A549 (cell line): ENCODE measurements at regions not wholly inside any gene's neighbourhood (a gene's known extent, or its start where the extent isn't known, plus 50 kb on each side); places are given as distances from the start of the nearest gene placed in this dataset.
A peak's percentile ranks its signal among the peaks of the same experiment; 100 is the strongest.

Experiments
- ATAC-seq, 2 experiments: fragments of 200-7000 bp in 1 of 2; fragments of >200 bp in 1 of 2; cut with Nextera tagmentation in 1 of 2; cut with Tn5 transposase in 1 of 2; 3 replicates each; pipeline versions ENCODE4 v1.8.0 to v1.9.1; 2018 to 2020; ENCODE audit warnings: mild to moderate bottlenecking in 1 of 2, moderate library complexity in 1 of 2
- CTCF ChIA-PET: fragments of 300-600 bp; sonication (Branson Sonifier 250); formaldehyde crosslinking; extraction: SDS; loops from one replicate; lab custom pipeline; 2021; ENCODE audit warnings: antibody characterized with exemption, inconsistent platforms; lab: Yijun Ruan, JAX
- POLR2A ChIA-PET: fragments of 350-600 bp; formaldehyde crosslinking; extraction: SDS; loops from one replicate; lab custom pipeline; 2021; ENCODE audit warnings: antibody characterized with exemption, inconsistent platforms; lab: Yijun Ruan, JAX
- DNase-seq, 2 experiments: peaks; one replicate each; pipeline versions ENCODE4 v3.0.0 to v3.0.0-alpha.2; 2011 to 2016; ENCODE audit warnings: low read depth in 1 of 2, low spot score in 1 of 2
- FAIRE-seq: peaks from 2 replicates; lab custom pipeline; 2011; peaks lifted over from hg19 to GRCh38; lab: Jason Lieb, UNC
- H3K27ac ChIP-seq, 2 experiments: fragments of >200 bp; sonication (Bioruptor Twin); formaldehyde crosslinking; 3 replicates each; pipeline ENCODE4 v1.5.1; 2016 to 2017
- H3K4me1 ChIP-seq: fragments of >200 bp; sonication (Bioruptor Twin); formaldehyde crosslinking; 3 replicates; pipeline ENCODE4 v1.6.1; 2016
- H3K4me2 ChIP-seq: fragments of >200 bp; sonication (Bioruptor Twin); formaldehyde crosslinking; 3 replicates; pipeline ENCODE4 v1.6.1; 2016
- H3K4me3 ChIP-seq: fragments of >200 bp; sonication (Bioruptor Twin); formaldehyde crosslinking; 3 replicates; pipeline ENCODE4 v1.5.1; 2016
- H3K9me3 ChIP-seq: fragments of >200 bp; sonication (Bioruptor Twin); formaldehyde crosslinking; 3 replicates; pipeline ENCODE4 v1.6.1; 2016
- BHLHE40 ChIP-seq: IDR thresholded peaks from 2 replicates; pipeline ENCODE4 v1.6.1; 2012; ENCODE audit warnings: low read depth, low read length, inconsistent platforms
- CBX2 ChIP-seq: fragments of 200-600 bp; sonication (generic); IDR thresholded peaks from 2 replicates; pipeline ENCODE4 v1.6.1; 2016; ENCODE audit warnings: low read depth, mild to moderate bottlenecking, borderline replicate concordance
- EHMT2 ChIP-seq: fragments of 200-600 bp; sonication (generic); IDR thresholded peaks from 2 replicates; pipeline ENCODE4 v1.6.1; 2016; ENCODE audit warnings: antibody characterized with exemption, low read depth, mild to moderate bottlenecking, moderate library complexity
- EP300 ChIP-seq, 2 experiments: fragments of >200 bp; sonication (Bioruptor Twin); formaldehyde crosslinking; IDR thresholded peaks; 2 replicates in 1 of 2; 3 replicates in 1 of 2; pipeline ENCODE4 v1.6.1; 2016 to 2017
- FOSB ChIP-seq: fragments of 250-450 bp; sonication (Bioruptor Pico); IDR thresholded peaks from 2 replicates; pipeline ENCODE4 v1.5.0; 2020; ENCODE audit warnings: mild to moderate bottlenecking, moderate library complexity
- FOSL2 ChIP-seq, 2 experiments: fragments of 450-650 bp in 1 of 2; fragments of >200 bp in 1 of 2; sonication (Bioruptor Twin) in 1 of 2; formaldehyde crosslinking; IDR thresholded peaks; 2 replicates each; pipeline versions ENCODE4 v1.5.0 to v1.6.1; 2016 to 2020; ENCODE audit warnings: mild to moderate bottlenecking in 1 of 2, moderate library complexity in 1 of 2
- GATA3 ChIP-seq: IDR thresholded peaks from 2 replicates; pipeline ENCODE4 v1.6.1; 2012; ENCODE audit warnings: borderline replicate concordance
- HOXB13 ChIP-seq: fragments of 250-450 bp; sonication (Bioruptor Pico); IDR thresholded peaks from 2 replicates; pipeline ENCODE4 v1.5.0; 2020; ENCODE audit warnings: low read depth, mild to moderate bottlenecking, moderate library complexity
- JUN ChIP-seq, 2 experiments: fragments of >200 bp; sonication (Bioruptor Twin); formaldehyde crosslinking; IDR thresholded peaks; 2 replicates in 1 of 2; 3 replicates in 1 of 2; pipeline ENCODE4 v1.6.1; 2016 to 2017
- JUNB ChIP-seq: fragments of >200 bp; sonication (Bioruptor Twin); formaldehyde crosslinking; IDR thresholded peaks from 2 replicates; pipeline ENCODE4 v1.6.1; 2016
- MAZ ChIP-seq: fragments of 150-350 bp; IDR thresholded peaks from 2 replicates; pipeline ENCODE4 v1.6.1; 2014; ENCODE audit warnings: antibody characterized with exemption, low read depth, low read length, borderline replicate concordance
- NFE2L2 ChIP-seq: fragments of 150-350 bp; conservative IDR thresholded peaks from 2 replicates; pipeline ENCODE4 v1.6.1; 2014; ENCODE audit warnings: low read length
- POLR2AphosphoS2 ChIP-seq: conservative IDR thresholded peaks from 2 replicates; pipeline ENCODE4 v1.6.1; 2012; ENCODE audit warnings: low read length, improper control_type of control experiment, inconsistent platforms
- RAD21 ChIP-seq, 2 experiments: fragments of >200 bp in 1 of 2; sonication (Bioruptor Twin) in 1 of 2; formaldehyde crosslinking in 1 of 2; IDR thresholded peaks in 1 of 2; conservative IDR thresholded peaks in 1 of 2; 2 replicates in 1 of 2; 3 replicates in 1 of 2; pipeline ENCODE4 v1.6.1; 2012 to 2018; ENCODE audit warnings: inconsistent platforms in 1 of 2
- RARB ChIP-seq: fragments of 250-450 bp; sonication (Bioruptor Pico); IDR thresholded peaks from 2 replicates; pipeline ENCODE4 v1.8.0; 2021; ENCODE audit warnings: mild to moderate bottlenecking, moderate library complexity
- RNF2 ChIP-seq: fragments of 200-600 bp; sonication (generic); IDR thresholded peaks from 2 replicates; pipeline ENCODE4 v1.6.1; 2016; ENCODE audit warnings: low read depth, mild to moderate bottlenecking, antibody characterized with exemption, moderate library complexity, borderline replicate concordance
- SMC3 ChIP-seq: fragments of >200 bp; sonication (Bioruptor Twin); formaldehyde crosslinking; IDR thresholded peaks from 3 replicates; pipeline ENCODE4 v1.6.1; 2018; ENCODE audit warnings: inconsistent platforms
- SREBF2 ChIP-seq: fragments of 450-650 bp; IDR thresholded peaks from 2 replicates; pipeline ENCODE4 v1.6.1; 2014; ENCODE audit warnings: mild to moderate bottlenecking, moderate library complexity
- TFCP2L1 ChIP-seq: fragments of 250-450 bp; sonication (Bioruptor Pico); IDR thresholded peaks from 2 replicates; pipeline ENCODE4 v1.5.0; 2021; ENCODE audit warnings: mild to moderate bottlenecking
- ZFP36 ChIP-seq: fragments of 450-650 bp; IDR thresholded peaks from 2 replicates; pipeline ENCODE4 v1.6.1; 2014; ENCODE audit warnings: borderline replicate concordance; ENCODE audit not compliant: partially characterized antibody
- ZNF302 ChIP-seq: fragments of 250-450 bp; sonication (Bioruptor Pico); IDR thresholded peaks from 2 replicates; pipeline ENCODE4 v1.9.0; 2021; ENCODE audit warnings: inconsistent platforms, mild to moderate bottlenecking, moderate library complexity
- ZSCAN20 ChIP-seq: fragments of 250-450 bp; sonication (Bioruptor Pico); IDR thresholded peaks from 2 replicates; pipeline ENCODE4 v1.8.0; 2022; ENCODE audit warnings: mild to moderate bottlenecking, moderate library complexity
- WGBS: methylation state at CpG from one replicate; pipeline ENCODE4 v1.1.6; 2017; ENCODE audit errors: missing lambda C conversion rate; 5-methylcytosine and 5-hydroxymethylcytosine counted together
- TF ChIP-seq, protein P1 (sequence below): fragments of >200 bp; sonication (Bioruptor Twin); formaldehyde crosslinking; IDR thresholded peaks from 3 replicates; pipeline ENCODE4 v1.5.1; 2016
- TF ChIP-seq, protein P2 (sequence below): fragments of 250-450 bp; sonication (Bioruptor Pico); IDR thresholded peaks from 2 replicates; pipeline ENCODE4 v1.5.0; 2020; ENCODE audit warnings: low read depth, mild to moderate bottlenecking, moderate library complexity
- TF ChIP-seq, protein P3 (sequence below): IDR thresholded peaks from 2 replicates; pipeline ENCODE4 v1.6.1; 2012
- TF ChIP-seq, protein P4 (sequence below): fragments of 150-350 bp; IDR thresholded peaks from 2 replicates; pipeline ENCODE4 v1.6.1; 2014; ENCODE audit warnings: low read depth, mild to moderate bottlenecking, low read length
- TF ChIP-seq, protein P5 (sequence below): fragments of >200 bp; sonication (Bioruptor Twin); formaldehyde crosslinking; IDR thresholded peaks from 3 replicates; pipeline ENCODE4 v1.6.1; 2016
- TF ChIP-seq, protein P6 (sequence below): fragments of >200 bp; sonication (Bioruptor Twin); formaldehyde crosslinking; IDR thresholded peaks from 2 replicates; pipeline ENCODE4 v1.6.1; 2016
- TF ChIP-seq, protein P7 (sequence below): IDR thresholded peaks from 2 replicates; pipeline ENCODE4 v1.6.1; 2012; ENCODE audit warnings: low read depth, borderline replicate concordance
- TF ChIP-seq, protein P8 (sequence below): fragments of 250-450 bp; sonication (Bioruptor Pico); IDR thresholded peaks from 2 replicates; pipeline ENCODE4 v1.5.0; 2021; ENCODE audit warnings: mild to moderate bottlenecking, moderate library complexity, borderline replicate concordance

DNA sequence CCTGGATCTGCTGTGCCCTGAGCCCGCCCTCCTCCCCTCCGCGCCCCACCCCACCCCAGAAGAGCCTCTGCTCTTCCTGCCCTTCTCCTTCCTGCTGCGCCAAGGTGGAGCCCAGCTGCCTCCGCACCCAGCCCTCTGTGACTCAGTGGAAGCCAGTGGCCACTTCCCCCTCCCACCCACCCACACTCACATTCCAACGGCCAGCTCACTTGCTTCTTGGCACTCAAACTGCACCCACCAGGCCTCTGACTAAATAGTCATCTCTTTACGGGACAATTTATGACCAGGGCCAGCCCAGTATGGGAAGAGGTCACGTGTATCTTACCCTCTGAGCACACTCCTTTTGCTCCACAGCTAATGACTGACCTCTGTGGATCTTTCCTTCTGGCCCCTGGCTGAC, 150.4 kb upstream of the SLC1A4 start (continued):
- TF ChIP-seq, protein P1, sequence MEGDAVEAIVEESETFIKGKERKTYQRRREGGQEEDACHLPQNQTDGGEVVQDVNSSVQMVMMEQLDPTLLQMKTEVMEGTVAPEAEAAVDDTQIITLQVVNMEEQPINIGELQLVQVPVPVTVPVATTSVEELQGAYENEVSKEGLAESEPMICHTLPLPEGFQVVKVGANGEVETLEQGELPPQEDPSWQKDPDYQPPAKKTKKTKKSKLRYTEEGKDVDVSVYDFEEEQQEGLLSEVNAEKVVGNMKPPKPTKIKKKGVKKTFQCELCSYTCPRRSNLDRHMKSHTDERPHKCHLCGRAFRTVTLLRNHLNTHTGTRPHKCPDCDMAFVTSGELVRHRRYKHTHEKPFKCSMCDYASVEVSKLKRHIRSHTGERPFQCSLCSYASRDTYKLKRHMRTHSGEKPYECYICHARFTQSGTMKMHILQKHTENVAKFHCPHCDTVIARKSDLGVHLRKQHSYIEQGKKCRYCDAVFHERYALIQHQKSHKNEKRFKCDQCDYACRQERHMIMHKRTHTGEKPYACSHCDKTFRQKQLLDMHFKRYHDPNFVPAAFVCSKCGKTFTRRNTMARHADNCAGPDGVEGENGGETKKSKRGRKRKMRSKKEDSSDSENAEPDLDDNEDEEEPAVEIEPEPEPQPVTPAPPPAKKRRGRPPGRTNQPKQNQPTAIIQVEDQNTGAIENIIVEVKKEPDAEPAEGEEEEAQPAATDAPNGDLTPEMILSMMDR: no peak
- TF ChIP-seq, protein P2, sequence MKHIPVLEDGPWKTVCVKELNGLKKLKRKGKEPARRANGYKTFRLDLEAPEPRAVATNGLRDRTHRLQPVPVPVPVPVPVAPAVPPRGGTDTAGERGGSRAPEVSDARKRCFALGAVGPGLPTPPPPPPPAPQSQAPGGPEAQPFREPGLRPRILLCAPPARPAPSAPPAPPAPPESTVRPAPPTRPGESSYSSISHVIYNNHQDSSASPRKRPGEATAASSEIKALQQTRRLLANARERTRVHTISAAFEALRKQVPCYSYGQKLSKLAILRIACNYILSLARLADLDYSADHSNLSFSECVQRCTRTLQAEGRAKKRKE (CRISPR knock-in tag): no peak
- TF ChIP-seq CBX2 (no peak), ZNF302 (no peak), ZSCAN20 (CRISPR knock-in tag) (no peak), RAD21 (conservative IDR thresholded peaks at IDR 0.05 in 1 of 2, IDR thresholded peaks at IDR 0.05 in 1 of 2) (no peak; a peak in 1 of 5 replicates), GATA3 (peak; percentile 18; the same call in 1 of the 2 replicates), SREBF2 (no peak), HOXB13 (CRISPR knock-in tag) (no peak), ZFP36 (no peak), RNF2 (no peak), FOSB (no peak), JUN (IDR thresholded peaks at IDR 0.05) (peak in 1 of 2 experiments; percentile 55; a peak in 2 of 5 replicates), NFE2L2 (no peak), EHMT2 (no peak), POLR2AphosphoS2 (no peak), MAZ (no peak), JUNB (peak; percentile 61), TFCP2L1 (CRISPR knock-in tag) (no peak), EP300 (IDR thresholded peaks at IDR 0.05) (no peak; a peak in 1 of 5 replicates), SMC3 (peak; percentile 24; the same call in 2 of the 3 replicates)
- TF ChIP-seq, protein P3, sequence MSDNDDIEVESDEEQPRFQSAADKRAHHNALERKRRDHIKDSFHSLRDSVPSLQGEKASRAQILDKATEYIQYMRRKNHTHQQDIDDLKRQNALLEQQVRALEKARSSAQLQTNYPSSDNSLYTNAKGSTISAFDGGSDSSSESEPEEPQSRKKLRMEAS: peak; percentile 47; the same call in 1 of the 2 replicates
- TF ChIP-seq, protein P4, sequence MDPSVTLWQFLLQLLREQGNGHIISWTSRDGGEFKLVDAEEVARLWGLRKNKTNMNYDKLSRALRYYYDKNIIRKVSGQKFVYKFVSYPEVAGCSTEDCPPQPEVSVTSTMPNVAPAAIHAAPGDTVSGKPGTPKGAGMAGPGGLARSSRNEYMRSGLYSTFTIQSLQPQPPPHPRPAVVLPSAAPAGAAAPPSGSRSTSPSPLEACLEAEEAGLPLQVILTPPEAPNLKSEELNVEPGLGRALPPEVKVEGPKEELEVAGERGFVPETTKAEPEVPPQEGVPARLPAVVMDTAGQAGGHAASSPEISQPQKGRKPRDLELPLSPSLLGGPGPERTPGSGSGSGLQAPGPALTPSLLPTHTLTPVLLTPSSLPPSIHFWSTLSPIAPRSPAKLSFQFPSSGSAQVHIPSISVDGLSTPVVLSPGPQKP: no peak
- TF ChIP-seq, protein P5, sequence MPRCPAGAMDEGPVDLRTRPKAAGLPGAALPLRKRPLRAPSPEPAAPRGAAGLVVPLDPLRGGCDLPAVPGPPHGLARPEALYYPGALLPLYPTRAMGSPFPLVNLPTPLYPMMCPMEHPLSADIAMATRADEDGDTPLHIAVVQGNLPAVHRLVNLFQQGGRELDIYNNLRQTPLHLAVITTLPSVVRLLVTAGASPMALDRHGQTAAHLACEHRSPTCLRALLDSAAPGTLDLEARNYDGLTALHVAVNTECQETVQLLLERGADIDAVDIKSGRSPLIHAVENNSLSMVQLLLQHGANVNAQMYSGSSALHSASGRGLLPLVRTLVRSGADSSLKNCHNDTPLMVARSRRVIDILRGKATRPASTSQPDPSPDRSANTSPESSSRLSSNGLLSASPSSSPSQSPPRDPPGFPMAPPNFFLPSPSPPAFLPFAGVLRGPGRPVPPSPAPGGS: no peak

DNA sequence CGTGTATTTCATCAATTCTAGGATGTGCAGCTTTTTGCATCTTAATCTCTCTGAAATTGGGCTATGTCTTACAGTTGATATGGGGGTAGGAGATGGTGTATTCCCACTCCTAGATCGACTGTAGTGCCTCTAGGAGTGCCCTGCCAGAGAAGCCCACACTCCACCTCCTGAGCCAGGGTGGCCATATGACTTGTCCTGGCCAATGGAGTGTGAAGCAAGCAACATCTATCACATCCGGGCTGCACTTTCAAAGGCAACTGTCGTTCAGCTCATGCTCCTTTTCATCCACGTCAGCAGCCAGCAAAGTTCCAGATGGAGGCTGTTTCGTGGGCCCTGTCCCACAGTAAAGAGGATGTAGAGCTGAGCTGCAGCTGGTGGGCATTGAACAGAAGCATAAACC, 149.4 kb upstream of the SLC1A4 start:
- CTCF ChIA-PET: interaction anchor here (0.9 to 5.2 kb wide), 12 partner anchors 8 to 233 kb away, joined by 3 to 23 read pairs (median 5); partner anchors contain the start of gene SERTAD2
- no peak for DNase-seq
- Histone ChIP-seq H3K4me3 (no peak overlapping the region), H3K4me1 (peaks cover 50% of the 10 kb centered on the region)
- POLR2A ChIA-PET: interaction anchor here (2.3 to 3.5 kb wide), 2 partner anchors 88 to 186 kb away, joined by 11 to 47 read pairs; partner anchors contain the start of gene SERTAD2
- TF ChIP-seq FOSL2 (IDR thresholded peaks at IDR 0.05): no peak
- TF ChIP-seq FOSL2 (CRISPR knock-in tag; IDR thresholded peaks at IDR 0.05): no peak
- TF ChIP-seq, protein P6, sequence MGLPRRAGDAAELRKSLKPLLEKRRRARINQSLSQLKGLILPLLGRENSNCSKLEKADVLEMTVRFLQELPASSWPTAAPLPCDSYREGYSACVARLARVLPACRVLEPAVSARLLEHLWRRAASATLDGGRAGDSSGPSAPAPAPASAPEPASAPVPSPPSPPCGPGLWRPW: no peak
- TF ChIP-seq TFCP2L1 (CRISPR knock-in tag): no peak
- TF ChIP-seq RARB (CRISPR knock-in tag): no peak
- TF ChIP-seq, protein P7, sequence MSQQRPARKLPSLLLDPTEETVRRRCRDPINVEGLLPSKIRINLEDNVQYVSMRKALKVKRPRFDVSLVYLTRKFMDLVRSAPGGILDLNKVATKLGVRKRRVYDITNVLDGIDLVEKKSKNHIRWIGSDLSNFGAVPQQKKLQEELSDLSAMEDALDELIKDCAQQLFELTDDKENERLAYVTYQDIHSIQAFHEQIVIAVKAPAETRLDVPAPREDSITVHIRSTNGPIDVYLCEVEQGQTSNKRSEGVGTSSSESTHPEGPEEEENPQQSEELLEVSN: no peak
- TF ChIP-seq MAZ: no peak
- TF ChIP-seq, protein P8, sequence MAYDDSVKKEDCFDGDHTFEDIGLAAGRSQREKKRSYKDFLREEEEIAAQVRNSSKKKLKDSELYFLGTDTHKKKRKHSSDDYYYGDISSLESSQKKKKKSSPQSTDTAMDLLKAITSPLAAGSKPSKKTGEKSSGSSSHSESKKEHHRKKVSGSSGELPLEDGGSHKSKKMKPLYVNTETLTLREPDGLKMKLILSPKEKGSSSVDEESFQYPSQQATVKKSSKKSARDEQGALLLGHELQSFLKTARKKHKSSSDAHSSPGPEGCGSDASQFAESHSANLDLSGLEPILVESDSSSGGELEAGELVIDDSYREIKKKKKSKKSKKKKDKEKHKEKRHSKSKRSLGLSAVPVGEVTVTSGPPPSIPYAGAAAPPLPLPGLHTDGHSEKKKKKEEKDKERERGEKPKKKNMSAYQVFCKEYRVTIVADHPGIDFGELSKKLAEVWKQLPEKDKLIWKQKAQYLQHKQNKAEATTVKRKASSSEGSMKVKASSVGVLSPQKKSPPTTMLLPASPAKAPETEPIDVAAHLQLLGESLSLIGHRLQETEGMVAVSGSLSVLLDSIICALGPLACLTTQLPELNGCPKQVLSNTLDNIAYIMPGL: no peak
- TF ChIP-seq BHLHE40: no peak
- TF ChIP-seq, all 56 proteins: peak for 0
- 86% methylated on average over 6 of the region's 6 CpGs for WGBS
- Histone ChIP-seq H3K9me3 (no peaks in the 10 kb centered on the region), H3K4me2 (no peak overlapping the region), H3K27ac (peak overlapping the region in 1 of 2 experiments; percentile 87; a peak in 3 of 6 replicates)
- ATAC-seq (no peak), FAIRE-seq (no peak)
